RWPE2 (cell line): ENCODE measurements at regions not wholly inside any gene's neighbourhood (a gene's known extent, or its start where the extent isn't known, plus 50 kb on each side); places are given as distances from the start of the nearest gene placed in this dataset.

Experiments
- ATAC-seq: fragments of 200-7000 bp; cut with Tn5 transposase; 3 replicates; pipeline ENCODE4 v1.9.1; 2021; ENCODE audit warnings: low read depth
- DNase-seq: peaks from one replicate; pipeline ENCODE4 v3.0.0-alpha.2; 2020; ENCODE audit warnings: low spot score
- H3K27ac ChIP-seq: fragments of 450-650 bp; 2 replicates; pipeline ENCODE4 v1.5.1; 2017; ENCODE audit warnings: mild to moderate bottlenecking; ENCODE audit not compliant: poor library complexity, severe bottlenecking
- H3K27me3 ChIP-seq: fragments of 250-450 bp; sonication (Bioruptor Pico); 2 replicates; pipeline ENCODE4 v1.5.1; 2021; ENCODE audit warnings: mild to moderate bottlenecking, moderate library complexity; ENCODE audit not compliant: insufficient read depth, poor library complexity, severe bottlenecking
- H3K36me3 ChIP-seq: fragments of 250-450 bp; sonication (Bioruptor Pico); 2 replicates; pipeline ENCODE4 v1.5.1; 2020; ENCODE audit warnings: low read depth, mild to moderate bottlenecking, moderate library complexity
- H3K4me1 ChIP-seq: fragments of 250-450 bp; sonication (Bioruptor Pico); 2 replicates; pipeline ENCODE4 v1.5.1; 2021; ENCODE audit warnings: mild to moderate bottlenecking, moderate library complexity; ENCODE audit not compliant: insufficient read depth, poor library complexity, severe bottlenecking
- H3K4me3 ChIP-seq: fragments of 250-450 bp; sonication (Bioruptor Pico); 2 replicates; pipeline ENCODE4 v1.5.1; 2021; ENCODE audit warnings: mild to moderate bottlenecking, moderate library complexity; ENCODE audit not compliant: severe bottlenecking
- H3K9me3 ChIP-seq: fragments of 250-450 bp; sonication (Bioruptor Pico); 2 replicates; pipeline ENCODE4 v1.5.1; 2021; ENCODE audit warnings: mild to moderate bottlenecking, moderate library complexity; ENCODE audit not compliant: severe bottlenecking
- CTCF ChIP-seq: fragments of 450-650 bp; IDR thresholded peaks from one replicate; pipeline ENCODE4 v1.5.1; 2017; ENCODE audit warnings: mild to moderate bottlenecking, moderate library complexity; ENCODE audit not compliant: poor library complexity, severe bottlenecking

- Histone ChIP-seq H3K27me3 (no peaks in the 10 kb centered on the region), H3K4me1 (peaks cover 13% of the 10 kb centered on the region), H3K4me3 (no peak overlapping the region), H3K27ac (peak overlapping the region; percentile 90), H3K36me3 (no peaks in the 10 kb centered on the region), H3K9me3 (no peaks in the 10 kb centered on the region)
- no peak for TF ChIP-seq CTCF
- no peak for ATAC-seq
- no peak for DNase-seq
Observed at GRCh38 chr13:97881556-97881955, 71.9 kb upstream of the IPO5 start.

- Histone ChIP-seq H3K4me1 (peaks cover 13% of the 10 kb centered on the region), H3K4me3 (no peak overlapping the region), H3K27me3 (no peaks in the 10 kb centered on the region), H3K36me3 (no peaks in the 10 kb centered on the region), H3K9me3 (no peaks in the 10 kb centered on the region), H3K27ac (no peak overlapping the region)
- DNase-seq (no peak), ATAC-seq (no peak)
- no peak for TF ChIP-seq CTCF
Observed at GRCh38 chr13:97883396-97883795, 70.1 kb upstream of the IPO5 start.

GRCh38 chr13:97884707-97885468 lies 68.6 kb upstream of the IPO5 start:
- ATAC-seq, result no peak
- H3K4me3 ChIP-seq, result no peak overlapping the region
- TF ChIP-seq CTCF, result no peak
- H3K4me1 ChIP-seq, result peaks cover 7% of the 10 kb centered on the region
- H3K27me3 ChIP-seq, result no peaks in the 10 kb centered on the region
- DNase-seq, result no peak
- H3K9me3 ChIP-seq, result no peaks in the 10 kb centered on the region
- no peak overlapping the region for H3K27ac ChIP-seq
- no peaks in the 10 kb centered on the region for H3K36me3 ChIP-seq

- no peaks in the 10 kb centered on the region for H3K4me1 ChIP-seq
- no peaks in the 10 kb centered on the region for H3K36me3 ChIP-seq
- no peaks in the 10 kb centered on the region for H3K27me3 ChIP-seq
- no peak overlapping the region for H3K4me3 ChIP-seq
- ATAC-seq (no peak), DNase-seq (no peak)
- no peak for TF ChIP-seq CTCF
- H3K27ac ChIP-seq, result no peak overlapping the region
- no peaks in the 10 kb centered on the region for H3K9me3 ChIP-seq
Observed at GRCh38 chr13:97885641-97886040, 67.8 kb upstream of the IPO5 start.

- H3K27me3 ChIP-seq, result no peaks in the 10 kb centered on the region
- H3K36me3 ChIP-seq, result no peaks in the 10 kb centered on the region
Observed at GRCh38 chr13:97889803-97890202, 63.7 kb upstream of the IPO5 start.

More at GRCh38 chr13:97889803-97890202, 63.7 kb upstream of the IPO5 start:
- no peak overlapping the region for H3K4me3 ChIP-seq
- DNase-seq (no peak), ATAC-seq (no peak)
- no peaks in the 10 kb centered on the region for H3K9me3 ChIP-seq
- no peaks in the 10 kb centered on the region for H3K4me1 ChIP-seq
- no peak overlapping the region for H3K27ac ChIP-seq
- no peak for TF ChIP-seq CTCF
